Vagina (tissue), 2 donors: ENCODE measurements at regions not wholly inside any gene's neighbourhood (a gene's known extent, or its start where the extent isn't known, plus 50 kb on each side); places are given as distances from the start of the nearest gene placed in this dataset.

Experiments used
- DNase-seq, 2 donors: peaks; one replicate each; pipeline ENCODE4 v3.0.0-alpha.2; 2017; ENCODE audit errors: extremely low spot score in 2 of 2
- H3K27ac ChIP-seq: fragments of 200-600 bp; sonication (generic); one replicate; pipeline ENCODE4 v1.5.1; 2019
- H3K27me3 ChIP-seq: fragments of 200-600 bp; sonication (generic); one replicate; pipeline ENCODE4 v1.5.1; 2019
- H3K36me3 ChIP-seq, 2 donors: fragments of 200-600 bp; sonication (generic); one replicate each; pipeline ENCODE4 v1.5.1; 2017 to 2019
- H3K4me1 ChIP-seq: fragments of 200-600 bp; sonication (generic); one replicate; pipeline ENCODE4 v1.5.1; 2019
- H3K4me3 ChIP-seq, 2 donors: fragments of 200-600 bp; sonication (generic); 1 replicate in 1 of 2; 2 replicates in 1 of 2; pipeline ENCODE4 v1.5.1; 2016 to 2019
- H3K9me3 ChIP-seq: fragments of 200-600 bp; sonication (generic); one replicate; pipeline ENCODE4 v1.5.1; 2019
- CTCF ChIP-seq, 3 experiments: fragments of 450-650 bp in 2 of 3; fragments of 200-600 bp in 1 of 3; sonication (generic) in 1 of 3; IDR thresholded peaks; one replicate each; pipeline ENCODE4 v1.5.1; 2017 to 2019; ENCODE audit warnings: antibody characterized with exemption in 3 of 3, mild to moderate bottlenecking in 2 of 3, moderate library complexity in 2 of 3
- POLR2A ChIP-seq, 2 donors: fragments of 450-650 bp; IDR thresholded peaks; one replicate each; pipeline ENCODE4 v1.6.1; 2017; ENCODE audit warnings: antibody characterized with exemption in 2 of 2, mild to moderate bottlenecking in 2 of 2, moderate library complexity in 2 of 2
- POLR2AphosphoS5 ChIP-seq, 2 donors: sonication (generic); formaldehyde crosslinking; IDR thresholded peaks; one replicate each; pipeline ENCODE4 v1.9.0; 2017; ENCODE audit warnings: antibody characterized with exemption in 2 of 2, mild to moderate bottlenecking in 2 of 2, low read depth in 1 of 2; ENCODE audit not compliant: insufficient read depth in 1 of 2
- intact Hi-C: fragments of 100-400 bp; cut with DNase I; formaldehyde crosslinking; loops from one replicate; pipeline ENCODE4 v1.15.1; 2023

GRCh38 chr5:106543330-106543729 is 1127.4 kb downstream of the EFNA5 start:
- intact Hi-C loops, result no loop called here
- Histone ChIP-seq H3K4me3 (no peak overlapping the region), H3K4me1 (no peaks in the 10 kb centered on the region), H3K9me3 (no peaks in the 10 kb centered on the region), H3K36me3 (no peaks in the 10 kb centered on the region), H3K27me3 (no peaks in the 10 kb centered on the region), H3K27ac (no peak overlapping the region)
- no peak for TF ChIP-seq CTCF (IDR thresholded peaks at IDR 0.05)
- TF ChIP-seq POLR2A (IDR thresholded peaks at IDR 0.05), result no peak
- no peak for TF ChIP-seq POLR2AphosphoS5 (IDR thresholded peaks at IDR 0.05; ENCODE audit: insufficient read depth in 1 of 2, low read depth in 1 of 2)
- DNase-seq, result no peak

- Histone ChIP-seq H3K4me3 (no peak overlapping the region), H3K9me3 (no peaks in the 10 kb centered on the region), H3K4me1 (no peaks in the 10 kb centered on the region), H3K36me3 (no peaks in the 10 kb centered on the region), H3K27ac (no peak overlapping the region), H3K27me3 (no peaks in the 10 kb centered on the region)
- TF ChIP-seq POLR2A (IDR thresholded peaks at IDR 0.05) (no peak), POLR2AphosphoS5 (IDR thresholded peaks at IDR 0.05; ENCODE audit: insufficient read depth in 1 of 2, low read depth in 1 of 2) (no peak), CTCF (IDR thresholded peaks at IDR 0.05) (no peak)
- DNase-seq, result no peak
- intact Hi-C loops, result no loop called here
Measured at GRCh38 chr5:106530150-106530549, 1140.6 kb downstream of the EFNA5 start.

GRCh38 chr5:106525438-106525837 is 1145.3 kb downstream of the EFNA5 start:
- intact Hi-C loops, result no loop called here
- no peaks in the 10 kb centered on the region for H3K36me3 ChIP-seq
- no peaks in the 10 kb centered on the region for H3K9me3 ChIP-seq
- H3K4me1 ChIP-seq, result no peaks in the 10 kb centered on the region
- H3K4me3 ChIP-seq, result no peak overlapping the region
- TF ChIP-seq CTCF (IDR thresholded peaks at IDR 0.05), result no peak
- TF ChIP-seq POLR2A (IDR thresholded peaks at IDR 0.05), result no peak
- TF ChIP-seq POLR2AphosphoS5 (IDR thresholded peaks at IDR 0.05; ENCODE audit: insufficient read depth in 1 of 2, low read depth in 1 of 2), result no peak
- H3K27ac ChIP-seq, result no peak overlapping the region
- no peak for DNase-seq
- H3K27me3 ChIP-seq, result no peaks in the 10 kb centered on the region

- Histone ChIP-seq H3K9me3 (no peaks in the 10 kb centered on the region), H3K27ac (no peak overlapping the region), H3K36me3 (no peaks in the 10 kb centered on the region), H3K27me3 (no peaks in the 10 kb centered on the region), H3K4me3 (no peak overlapping the region), H3K4me1 (no peaks in the 10 kb centered on the region)
- intact Hi-C loops, result no loop called here
- no peak for DNase-seq
- TF ChIP-seq CTCF (IDR thresholded peaks at IDR 0.05) (no peak), POLR2AphosphoS5 (IDR thresholded peaks at IDR 0.05; ENCODE audit: insufficient read depth in 1 of 2, low read depth in 1 of 2) (no peak), POLR2A (IDR thresholded peaks at IDR 0.05) (no peak)
Measured at GRCh38 chr5:106523852-106524251, 1146.9 kb downstream of the EFNA5 start.

- intact Hi-C loops, result no loop called here
- Histone ChIP-seq H3K4me1 (no peaks in the 10 kb centered on the region), H3K27me3 (no peaks in the 10 kb centered on the region), H3K9me3 (no peaks in the 10 kb centered on the region), H3K36me3 (no peaks in the 10 kb centered on the region), H3K4me3 (no peak overlapping the region), H3K27ac (no peak overlapping the region)
- no peak for DNase-seq
- TF ChIP-seq POLR2A (IDR thresholded peaks at IDR 0.05) (no peak), POLR2AphosphoS5 (IDR thresholded peaks at IDR 0.05; ENCODE audit: insufficient read depth in 1 of 2, low read depth in 1 of 2) (no peak), CTCF (IDR thresholded peaks at IDR 0.05) (no peak)
Measured at GRCh38 chr5:106522296-106522695, 1148.4 kb downstream of the EFNA5 start.
